ENCODE measurements at regions not wholly inside any gene's neighbourhood (a gene's known extent, or its start where the extent isn't known, plus 50 kb on each side); places are given as distances from the start of the nearest gene placed in this dataset.
"Not testable (repeated sequence)": the region's sequence is repeated elsewhere in the genome, so short reads cannot be mapped to it uniquely, and the experiment has no call there.

DNA sequence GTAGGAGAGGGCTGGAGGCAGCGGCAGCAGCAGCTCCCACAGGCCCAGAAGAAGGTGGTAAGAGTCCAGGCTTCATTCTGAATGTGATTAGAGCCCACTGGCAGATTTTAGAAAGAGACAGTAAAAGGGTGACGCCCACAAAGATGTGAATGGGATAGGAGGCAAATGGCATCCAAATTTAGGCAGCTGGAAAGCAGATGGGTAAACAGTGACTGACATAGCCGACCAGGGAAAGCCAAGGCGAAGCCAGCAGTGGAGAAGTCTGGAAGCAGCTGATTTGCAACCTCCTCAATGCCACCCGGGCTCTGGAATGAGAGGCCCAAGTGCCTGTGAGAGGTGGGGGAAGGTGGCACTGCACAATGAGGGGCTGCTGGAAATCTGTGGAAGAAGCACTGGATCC is 103.3 kb downstream of the C5orf15 start (continued):
- no peak for TF ChIP-seq PPARA (CRISPR knock-in tag; IDR thresholded peaks at IDR 0.05; ENCODE audit: borderline replicate concordance)

DNA sequence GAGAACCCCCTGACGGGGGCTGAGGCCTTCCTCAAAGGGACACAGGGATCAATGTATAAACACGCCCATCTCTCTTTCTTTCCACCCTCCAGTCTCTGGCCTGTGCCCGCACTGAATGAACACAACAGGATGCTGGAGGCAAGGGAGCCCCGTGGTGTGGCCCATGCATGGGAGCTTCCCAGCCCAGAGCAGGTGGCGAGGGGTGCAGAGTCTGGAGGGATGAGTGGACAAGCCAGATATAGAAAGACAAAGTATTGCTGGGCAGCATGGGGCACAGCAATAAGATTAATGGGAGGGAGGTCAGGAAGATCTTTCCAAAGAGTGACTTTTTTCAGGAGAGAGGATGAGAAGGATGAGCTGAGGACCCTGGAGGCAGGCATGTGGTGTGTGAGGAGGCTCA is 103.7 kb downstream of the C5orf15 start:
- TF ChIP-seq ZFP3 (CRISPR knock-in tag; IDR thresholded peaks at IDR 0.05) (no peak), TCF4 (CRISPR knock-in tag; IDR thresholded peaks at IDR 0.05; ENCODE audit: borderline replicate concordance) (no peak), TOX (CRISPR knock-in tag; IDR thresholded peaks at IDR 0.05; ENCODE audit: borderline replicate concordance) (no peak), SNAI2 (CRISPR knock-in tag; IDR thresholded peaks at IDR 0.05) (no peak), PPARA (CRISPR knock-in tag; IDR thresholded peaks at IDR 0.05; ENCODE audit: borderline replicate concordance) (no peak), OSR1 (CRISPR knock-in tag; IDR thresholded peaks at IDR 0.05) (no peak), ZNF8 (CRISPR knock-in tag; IDR thresholded peaks at IDR 0.05) (no peak), BACH2 (CRISPR knock-in tag; IDR thresholded peaks at IDR 0.05; ENCODE audit: borderline replicate concordance) (no peak), RARB (CRISPR knock-in tag; IDR thresholded peaks at IDR 0.05) (no peak)
- TF ChIP-seq, protein P1, sequence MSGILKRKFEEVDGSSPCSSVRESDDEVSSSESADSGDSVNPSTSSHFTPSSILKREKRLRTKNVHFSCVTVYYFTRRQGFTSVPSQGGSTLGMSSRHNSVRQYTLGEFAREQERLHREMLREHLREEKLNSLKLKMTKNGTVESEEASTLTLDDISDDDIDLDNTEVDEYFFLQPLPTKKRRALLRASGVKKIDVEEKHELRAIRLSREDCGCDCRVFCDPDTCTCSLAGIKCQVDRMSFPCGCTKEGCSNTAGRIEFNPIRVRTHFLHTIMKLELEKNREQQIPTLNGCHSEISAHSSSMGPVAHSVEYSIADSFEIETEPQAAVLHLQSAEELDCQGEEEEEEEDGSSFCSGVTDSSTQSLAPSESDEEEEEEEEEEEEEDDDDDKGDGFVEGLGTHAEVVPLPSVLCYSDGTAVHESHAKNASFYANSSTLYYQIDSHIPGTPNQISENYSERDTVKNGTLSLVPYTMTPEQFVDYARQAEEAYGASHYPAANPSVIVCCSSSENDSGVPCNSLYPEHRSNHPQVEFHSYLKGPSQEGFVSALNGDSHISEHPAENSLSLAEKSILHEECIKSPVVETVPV (CRISPR knock-in tag; IDR thresholded peaks at IDR 0.05) = no peak
- TF ChIP-seq, protein P2, sequence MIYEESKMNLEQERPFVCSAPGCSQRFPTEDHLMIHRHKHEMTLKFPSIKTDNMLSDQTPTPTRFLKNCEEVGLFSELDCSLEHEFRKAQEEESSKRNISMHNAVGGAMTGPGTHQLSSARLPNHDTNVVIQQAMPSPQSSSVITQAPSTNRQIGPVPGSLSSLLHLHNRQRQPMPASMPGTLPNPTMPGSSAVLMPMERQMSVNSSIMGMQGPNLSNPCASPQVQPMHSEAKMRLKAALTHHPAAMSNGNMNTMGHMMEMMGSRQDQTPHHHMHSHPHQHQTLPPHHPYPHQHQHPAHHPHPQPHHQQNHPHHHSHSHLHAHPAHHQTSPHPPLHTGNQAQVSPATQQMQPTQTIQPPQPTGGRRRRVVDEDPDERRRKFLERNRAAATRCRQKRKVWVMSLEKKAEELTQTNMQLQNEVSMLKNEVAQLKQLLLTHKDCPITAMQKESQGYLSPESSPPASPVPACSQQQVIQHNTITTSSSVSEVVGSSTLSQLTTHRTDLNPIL (CRISPR knock-in tag; IDR thresholded peaks at IDR 0.05; ENCODE audit: low read depth) = no peak
- ATAC-seq = no peak

DNA sequence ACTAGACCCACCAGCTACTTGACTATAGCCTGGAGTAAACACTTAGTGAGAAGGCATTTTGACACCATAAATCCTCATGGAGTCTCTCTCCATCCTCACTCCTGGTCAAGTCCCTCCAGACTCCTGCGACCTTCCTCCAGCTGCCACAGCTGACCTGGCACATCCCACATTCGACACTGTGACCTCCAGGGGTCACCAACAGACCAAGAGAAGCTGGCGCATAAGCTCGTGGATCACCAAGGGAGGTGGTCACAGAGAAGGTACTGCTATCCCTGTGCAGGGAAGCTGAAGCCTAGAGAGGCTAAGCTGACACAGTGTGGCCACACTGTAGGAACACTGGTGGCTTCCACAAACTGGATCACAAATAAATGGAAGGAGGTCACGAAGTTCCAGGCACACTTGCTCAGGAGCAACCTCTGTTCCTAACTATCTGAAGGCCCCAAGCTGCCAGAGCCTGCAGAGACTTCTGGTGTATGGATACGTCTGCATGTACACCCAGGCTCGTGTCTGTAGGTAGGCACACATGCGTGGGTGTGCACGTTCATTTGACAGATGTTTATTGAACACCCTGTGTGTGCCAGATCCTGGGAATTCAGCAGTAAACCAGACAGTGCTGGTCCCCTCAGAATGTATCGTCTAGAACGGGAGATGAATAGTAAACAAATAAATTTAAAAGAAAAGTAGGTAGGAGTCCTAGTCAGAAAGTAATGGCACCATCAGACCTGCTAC is 104.4 kb downstream of the C5orf15 start:
- TF ChIP-seq GLIS3 (CRISPR knock-in tag; IDR thresholded peaks at IDR 0.05) (no peak), SNAI2 (CRISPR knock-in tag; IDR thresholded peaks at IDR 0.05) (no peak), ISL1 (CRISPR knock-in tag; IDR thresholded peaks at IDR 0.05) (no peak), PPARA (CRISPR knock-in tag; IDR thresholded peaks at IDR 0.05; ENCODE audit: borderline replicate concordance) (no peak), OSR1 (CRISPR knock-in tag; IDR thresholded peaks at IDR 0.05) (no peak), ZFP30 (CRISPR knock-in tag; IDR thresholded peaks at IDR 0.05) (no peak), TOX (CRISPR knock-in tag; IDR thresholded peaks at IDR 0.05; ENCODE audit: borderline replicate concordance) (no peak), ESRRG (CRISPR knock-in tag; IDR thresholded peaks at IDR 0.05) (no peak), ZNF8 (CRISPR knock-in tag; IDR thresholded peaks at IDR 0.05) (no peak), RARB (CRISPR knock-in tag; IDR thresholded peaks at IDR 0.05) (no peak), ZC3H10 (CRISPR knock-in tag; IDR thresholded peaks at IDR 0.05) (no peak), ZFP3 (CRISPR knock-in tag; IDR thresholded peaks at IDR 0.05) (no peak)
- TF ChIP-seq, protein P3, sequence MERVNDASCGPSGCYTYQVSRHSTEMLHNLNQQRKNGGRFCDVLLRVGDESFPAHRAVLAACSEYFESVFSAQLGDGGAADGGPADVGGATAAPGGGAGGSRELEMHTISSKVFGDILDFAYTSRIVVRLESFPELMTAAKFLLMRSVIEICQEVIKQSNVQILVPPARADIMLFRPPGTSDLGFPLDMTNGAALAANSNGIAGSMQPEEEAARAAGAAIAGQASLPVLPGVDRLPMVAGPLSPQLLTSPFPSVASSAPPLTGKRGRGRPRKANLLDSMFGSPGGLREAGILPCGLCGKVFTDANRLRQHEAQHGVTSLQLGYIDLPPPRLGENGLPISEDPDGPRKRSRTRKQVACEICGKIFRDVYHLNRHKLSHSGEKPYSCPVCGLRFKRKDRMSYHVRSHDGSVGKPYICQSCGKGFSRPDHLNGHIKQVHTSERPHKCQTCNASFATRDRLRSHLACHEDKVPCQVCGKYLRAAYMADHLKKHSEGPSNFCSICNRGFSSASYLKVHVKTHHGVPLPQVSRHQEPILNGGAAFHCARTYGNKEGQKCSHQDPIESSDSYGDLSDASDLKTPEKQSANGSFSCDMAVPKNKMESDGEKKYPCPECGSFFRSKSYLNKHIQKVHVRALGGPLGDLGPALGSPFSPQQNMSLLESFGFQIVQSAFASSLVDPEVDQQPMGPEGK (CRISPR knock-in tag; IDR thresholded peaks at IDR 0.05; ENCODE audit: borderline replicate concordance) = no peak
- TF ChIP-seq, protein P2 (CRISPR knock-in tag; IDR thresholded peaks at IDR 0.05; ENCODE audit: low read depth) = no peak
- no peak for ATAC-seq

DNA sequence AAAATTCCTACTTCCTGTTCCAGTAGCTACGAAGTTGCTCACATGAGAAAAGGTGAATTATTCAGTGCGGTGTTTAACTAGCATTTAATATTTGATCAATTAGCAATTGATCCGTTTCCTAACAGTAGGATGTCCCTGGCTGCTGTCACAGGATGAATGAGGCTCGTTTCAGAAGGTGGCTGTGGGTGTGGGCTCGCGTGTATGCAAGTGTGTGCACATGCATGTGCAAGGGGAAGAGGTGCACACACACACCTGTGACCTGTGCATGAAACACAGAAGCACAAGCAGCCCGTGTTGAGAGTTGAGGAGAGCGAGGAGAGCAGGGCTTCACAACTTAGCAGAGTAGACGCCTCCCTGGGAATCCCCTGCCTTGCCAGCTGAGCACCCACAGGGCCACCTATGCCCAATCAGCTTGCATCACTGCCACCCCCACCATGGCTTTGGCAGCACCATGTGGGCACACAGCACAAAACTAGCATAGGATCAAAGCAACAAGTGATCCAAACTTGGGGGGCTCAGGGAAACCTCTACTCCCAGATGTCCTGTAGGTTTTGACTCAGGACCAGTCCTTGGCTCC is 107.2 kb downstream of the C5orf15 start:
- ATAC-seq = no peak

DNA sequence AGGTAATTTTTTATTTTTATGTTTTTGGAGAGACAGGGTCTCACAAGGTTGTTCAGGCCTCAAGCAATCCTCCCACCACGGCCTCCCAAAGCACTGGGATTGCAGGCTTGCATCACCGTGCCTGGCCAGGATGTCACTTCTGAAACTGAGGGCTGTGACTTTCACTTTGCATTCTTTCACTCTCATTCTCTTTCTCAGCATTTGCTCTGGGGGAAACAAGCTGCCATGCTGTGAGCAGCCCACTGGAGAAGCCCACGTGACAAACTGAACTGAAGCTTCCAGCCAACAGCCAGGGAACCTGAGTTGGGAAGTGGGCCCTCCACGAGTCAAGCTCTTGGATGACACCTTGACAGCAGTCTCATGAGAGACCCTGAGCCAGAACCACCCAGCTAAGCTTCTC is 109.4 kb downstream of the C5orf15 start:
- no peak for ATAC-seq

More for the DNA sequence above, 107.2 kb downstream of the C5orf15 start:
- TF ChIP-seq TCF4 (CRISPR knock-in tag; IDR thresholded peaks at IDR 0.05; ENCODE audit: borderline replicate concordance) (no peak), ZFP3 (CRISPR knock-in tag; IDR thresholded peaks at IDR 0.05) (no peak)

DNA sequence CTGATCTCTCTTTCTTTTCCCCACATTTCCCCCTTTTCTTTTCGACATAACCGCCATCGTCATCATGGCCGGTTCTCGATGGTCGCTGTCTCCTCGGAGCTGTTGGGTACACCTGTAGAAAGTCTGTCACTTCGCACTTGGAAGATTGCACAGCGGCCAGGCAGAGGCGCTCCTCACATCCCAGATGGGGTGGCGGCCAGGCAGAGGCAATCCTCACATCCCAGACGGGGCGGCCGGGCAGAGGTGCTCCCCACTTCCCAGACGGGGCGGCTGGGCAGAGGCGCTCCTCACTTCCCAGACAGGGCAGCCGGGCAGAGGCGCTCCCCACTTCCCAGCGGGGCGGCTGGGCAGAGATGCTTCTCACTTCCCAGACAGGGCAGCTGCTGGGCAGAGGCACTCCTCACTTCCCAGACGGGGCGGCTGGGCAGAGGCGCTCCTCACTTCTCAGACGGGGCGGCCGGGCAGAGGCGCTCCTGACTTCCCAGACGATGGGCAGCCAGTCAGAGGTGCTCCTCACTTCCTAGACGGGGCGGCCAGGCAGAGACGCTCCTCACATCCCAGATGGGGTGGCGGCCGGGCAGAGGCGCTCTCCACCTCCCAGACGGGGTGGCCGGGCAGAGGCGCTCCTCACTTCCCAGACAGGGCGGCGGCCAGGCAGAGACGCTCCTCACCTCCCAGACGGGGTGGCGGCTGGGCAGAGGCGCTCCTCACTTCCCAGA is 110.7 kb downstream of the C5orf15 start:
- ATAC-seq = not testable (repeated sequence)

More for the DNA sequence above, 109.4 kb downstream of the C5orf15 start:
- no peak for TF ChIP-seq CSDC2 (CRISPR knock-in tag; IDR thresholded peaks at IDR 0.05)
- no peak for TF ChIP-seq SNAI2 (CRISPR knock-in tag; IDR thresholded peaks at IDR 0.05)
- TF ChIP-seq TCF4 (CRISPR knock-in tag; IDR thresholded peaks at IDR 0.05; ENCODE audit: borderline replicate concordance) = no peak
- no peak for TF ChIP-seq ZNF8 (CRISPR knock-in tag; IDR thresholded peaks at IDR 0.05)
- no peak for TF ChIP-seq ZFP30 (CRISPR knock-in tag; IDR thresholded peaks at IDR 0.05)
- TF ChIP-seq ZFP3 (CRISPR knock-in tag; IDR thresholded peaks at IDR 0.05) = no peak
